ENCODE measurements at regions not wholly inside any gene's neighbourhood (a gene's known extent, or its start where the extent isn't known, plus 50 kb on each side); places are given as distances from the start of the nearest gene placed in this dataset.
"Not testable (repeated sequence)": the region's sequence is repeated elsewhere in the genome, so short reads cannot be mapped to it uniquely, and the experiment has no call there.

- no peak for DNase-seq (ENCODE audit: low spot score)
- no peak overlapping the region for H2AFZ ChIP-seq (ENCODE audit: low read length)
- CTCF ChIA-PET (ENCODE audit: unreplicated experiment) = no interaction called here
- no peaks in the 10 kb centered on the region for H3K4me1 ChIP-seq (ENCODE audit: insufficient read depth, low read length, poor library complexity, severe bottlenecking)
- POLR2A ChIA-PET = no interaction called here
- no peaks in the 10 kb centered on the region for H3K36me3 ChIP-seq (ENCODE audit: insufficient read depth, low read length)
- H3K4me2 ChIP-seq (ENCODE audit: low read length) = no peak overlapping the region
- no peaks in the 10 kb centered on the region for H4K20me1 ChIP-seq (ENCODE audit: insufficient read depth, low read length)
- no TSS peak for BruUV-seq (replicated peaks)
- H3K27ac ChIP-seq (ENCODE audit: low read depth, low read length, poor library complexity, severe bottlenecking) = no peak overlapping the region
- no peaks in the 10 kb centered on the region for H3K9me2 ChIP-seq (ENCODE audit: insufficient read depth, low read length)
- H3K4me3 ChIP-seq (ENCODE audit: low read depth, low read length, poor library complexity, severe bottlenecking) = no peak overlapping the region
- TF ChIP-seq EZH2phosphoT487 (IDR thresholded peaks at IDR 0.05; ENCODE audit: borderline replicate concordance, low read depth, low read length) = no peak
- TF ChIP-seq, protein P1, sequence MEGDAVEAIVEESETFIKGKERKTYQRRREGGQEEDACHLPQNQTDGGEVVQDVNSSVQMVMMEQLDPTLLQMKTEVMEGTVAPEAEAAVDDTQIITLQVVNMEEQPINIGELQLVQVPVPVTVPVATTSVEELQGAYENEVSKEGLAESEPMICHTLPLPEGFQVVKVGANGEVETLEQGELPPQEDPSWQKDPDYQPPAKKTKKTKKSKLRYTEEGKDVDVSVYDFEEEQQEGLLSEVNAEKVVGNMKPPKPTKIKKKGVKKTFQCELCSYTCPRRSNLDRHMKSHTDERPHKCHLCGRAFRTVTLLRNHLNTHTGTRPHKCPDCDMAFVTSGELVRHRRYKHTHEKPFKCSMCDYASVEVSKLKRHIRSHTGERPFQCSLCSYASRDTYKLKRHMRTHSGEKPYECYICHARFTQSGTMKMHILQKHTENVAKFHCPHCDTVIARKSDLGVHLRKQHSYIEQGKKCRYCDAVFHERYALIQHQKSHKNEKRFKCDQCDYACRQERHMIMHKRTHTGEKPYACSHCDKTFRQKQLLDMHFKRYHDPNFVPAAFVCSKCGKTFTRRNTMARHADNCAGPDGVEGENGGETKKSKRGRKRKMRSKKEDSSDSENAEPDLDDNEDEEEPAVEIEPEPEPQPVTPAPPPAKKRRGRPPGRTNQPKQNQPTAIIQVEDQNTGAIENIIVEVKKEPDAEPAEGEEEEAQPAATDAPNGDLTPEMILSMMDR (conservative IDR thresholded peaks at IDR 0.05; ENCODE audit: low read length) = no peak
- H3K79me2 ChIP-seq (ENCODE audit: insufficient read depth, low read depth, low read length) = no peaks in the 10 kb centered on the region
- intact Hi-C loops (cut with micrococcal nuclease; ENCODE audit: unreplicated experiment) = no loop called here
- H3K9me3 ChIP-seq (ENCODE audit: low read length) = no peaks in the 10 kb centered on the region
Measured at GRCh38 chr16:88132836-88133506, 181.7 kb downstream of the BANP start.

DNA sequence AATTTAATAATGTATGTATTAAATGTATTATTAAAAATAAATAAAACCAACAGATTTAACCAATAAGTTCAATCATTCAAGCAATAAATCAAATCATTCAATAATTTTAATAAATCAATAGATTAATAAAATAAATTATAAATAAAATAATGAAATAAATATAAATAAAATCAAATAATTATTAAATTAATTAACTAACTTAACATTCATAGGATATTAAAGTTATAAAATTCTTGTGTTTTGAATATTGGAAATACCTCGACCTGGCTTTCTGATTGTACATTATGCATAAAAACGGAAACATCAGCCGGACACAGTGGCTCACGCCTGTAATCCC is 182.2 kb downstream of the BANP start:
- TF ChIP-seq, protein P1 (conservative IDR thresholded peaks at IDR 0.05; ENCODE audit: low read length) = no peak
- no peak for TF ChIP-seq EZH2phosphoT487 (IDR thresholded peaks at IDR 0.05; ENCODE audit: borderline replicate concordance, low read depth, low read length)
- POLR2A ChIA-PET = no interaction called here
- no peaks in the 10 kb centered on the region for H3K79me2 ChIP-seq (ENCODE audit: insufficient read depth, low read depth, low read length)
- no peaks in the 10 kb centered on the region for H3K9me3 ChIP-seq (ENCODE audit: low read length)
- no peaks in the 10 kb centered on the region for H3K9me2 ChIP-seq (ENCODE audit: insufficient read depth, low read length)
- no TSS peak for BruUV-seq (replicated peaks)
- intact Hi-C loops (cut with micrococcal nuclease; ENCODE audit: unreplicated experiment) = no loop called here
- no peaks in the 10 kb centered on the region for H3K36me3 ChIP-seq (ENCODE audit: insufficient read depth, low read length)
- CTCF ChIA-PET (ENCODE audit: unreplicated experiment) = no interaction called here
- no peak overlapping the region for H3K27ac ChIP-seq (ENCODE audit: low read depth, low read length, poor library complexity, severe bottlenecking)
- H3K4me1 ChIP-seq (ENCODE audit: insufficient read depth, low read length, poor library complexity, severe bottlenecking) = no peaks in the 10 kb centered on the region
- H2AFZ ChIP-seq (ENCODE audit: low read length) = no peak overlapping the region
- no peaks in the 10 kb centered on the region for H4K20me1 ChIP-seq (ENCODE audit: insufficient read depth, low read length)
- H3K4me2 ChIP-seq (ENCODE audit: low read length) = no peak overlapping the region
- no peak overlapping the region for H3K4me3 ChIP-seq (ENCODE audit: low read depth, low read length, poor library complexity, severe bottlenecking)
- DNase-seq (ENCODE audit: low spot score) = no peak

- H3K79me2 ChIP-seq (ENCODE audit: insufficient read depth, low read depth, low read length); H2AFZ ChIP-seq (ENCODE audit: low read length); H3K9me3 ChIP-seq (ENCODE audit: low read length); H3K36me3 ChIP-seq (ENCODE audit: insufficient read depth, low read length); intact Hi-C loops (cut with micrococcal nuclease; ENCODE audit: unreplicated experiment); H3K9me2 ChIP-seq (ENCODE audit: insufficient read depth, low read length); H3K4me3 ChIP-seq (ENCODE audit: low read depth, low read length, poor library complexity, severe bottlenecking); CTCF ChIA-PET (ENCODE audit: unreplicated experiment); H3K4me2 ChIP-seq (ENCODE audit: low read length); POLR2A ChIA-PET; DNase-seq (ENCODE audit: low spot score); BruUV-seq (replicated peaks); H4K20me1 ChIP-seq (ENCODE audit: insufficient read depth, low read length); H3K27ac ChIP-seq (ENCODE audit: low read depth, low read length, poor library complexity, severe bottlenecking); H3K4me1 ChIP-seq (ENCODE audit: insufficient read depth, low read length, poor library complexity, severe bottlenecking): not testable (repeated sequence)
Measured at GRCh38 chr16:88134172-88134898, 183.1 kb downstream of the BANP start.

- H3K9me3 ChIP-seq (ENCODE audit: low read length); H3K27ac ChIP-seq (ENCODE audit: low read depth, low read length, poor library complexity, severe bottlenecking); H2AFZ ChIP-seq (ENCODE audit: low read length); intact Hi-C loops (cut with micrococcal nuclease; ENCODE audit: unreplicated experiment); CTCF ChIA-PET (ENCODE audit: unreplicated experiment); H3K79me2 ChIP-seq (ENCODE audit: insufficient read depth, low read depth, low read length); H3K4me2 ChIP-seq (ENCODE audit: low read length); H4K20me1 ChIP-seq (ENCODE audit: insufficient read depth, low read length); H3K9me2 ChIP-seq (ENCODE audit: insufficient read depth, low read length); H3K4me1 ChIP-seq (ENCODE audit: insufficient read depth, low read length, poor library complexity, severe bottlenecking); BruUV-seq (replicated peaks); POLR2A ChIA-PET; H3K4me3 ChIP-seq (ENCODE audit: low read depth, low read length, poor library complexity, severe bottlenecking); DNase-seq (ENCODE audit: low spot score); H3K36me3 ChIP-seq (ENCODE audit: insufficient read depth, low read length): not testable (repeated sequence)
Measured at GRCh38 chr16:88134899-88135682, 183.9 kb downstream of the BANP start.

DNA sequence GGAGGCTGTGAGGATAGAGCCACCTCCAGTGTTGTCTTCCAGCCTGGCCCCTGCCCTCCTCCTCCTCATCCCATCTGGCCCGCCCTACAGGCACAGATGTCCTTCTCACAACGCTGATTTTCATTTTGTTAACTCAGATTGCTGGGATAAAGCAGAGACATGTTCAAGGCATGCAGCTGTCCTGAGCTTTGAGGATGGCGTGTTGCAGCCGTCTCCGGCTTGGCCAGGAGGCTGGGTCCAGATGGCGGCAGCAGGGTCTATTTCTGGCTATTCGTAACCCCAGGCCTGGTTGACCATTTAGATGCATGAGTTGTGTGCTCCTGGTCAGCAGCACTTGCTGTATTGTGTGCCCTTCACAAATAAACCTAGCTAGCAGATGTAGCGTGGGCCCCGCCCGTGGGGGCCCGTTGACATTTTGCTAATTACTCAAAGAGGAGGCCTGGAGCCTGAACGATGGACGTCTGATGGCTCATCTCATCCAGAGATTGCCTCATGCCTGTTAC is 185.0 kb downstream of the BANP start:
- H3K4me2 ChIP-seq (ENCODE audit: low read length); H3K79me2 ChIP-seq (ENCODE audit: insufficient read depth, low read depth, low read length); intact Hi-C loops (cut with micrococcal nuclease; ENCODE audit: unreplicated experiment); H4K20me1 ChIP-seq (ENCODE audit: insufficient read depth, low read length); POLR2A ChIA-PET; H3K9me2 ChIP-seq (ENCODE audit: insufficient read depth, low read length); H2AFZ ChIP-seq (ENCODE audit: low read length); H3K36me3 ChIP-seq (ENCODE audit: insufficient read depth, low read length); BruUV-seq (replicated peaks); H3K9me3 ChIP-seq (ENCODE audit: low read length); H3K27ac ChIP-seq (ENCODE audit: low read depth, low read length, poor library complexity, severe bottlenecking); H3K4me3 ChIP-seq (ENCODE audit: low read depth, low read length, poor library complexity, severe bottlenecking); CTCF ChIA-PET (ENCODE audit: unreplicated experiment); H3K4me1 ChIP-seq (ENCODE audit: insufficient read depth, low read length, poor library complexity, severe bottlenecking); DNase-seq (ENCODE audit: low spot score): not testable (repeated sequence)

Measured in OCI-LY7 (cell line).